A549 (cell line): ENCODE measurements at regions not wholly inside any gene's neighbourhood (a gene's known extent, or its start where the extent isn't known, plus 50 kb on each side); places are given as distances from the start of the nearest gene placed in this dataset.

Source experiments
- ATAC-seq, 2 experiments: fragments of 200-7000 bp in 1 of 2; fragments of >200 bp in 1 of 2; cut with Nextera tagmentation in 1 of 2; cut with Tn5 transposase in 1 of 2; 3 replicates each; pipeline versions ENCODE4 v1.8.0 to v1.9.1; 2018 to 2020; ENCODE audit warnings: mild to moderate bottlenecking in 1 of 2, moderate library complexity in 1 of 2
- CTCF ChIA-PET: fragments of 300-600 bp; sonication (Branson Sonifier 250); formaldehyde crosslinking; extraction: SDS; loops from one replicate; lab custom pipeline; 2021; ENCODE audit warnings: antibody characterized with exemption, inconsistent platforms; lab: Yijun Ruan, JAX
- POLR2A ChIA-PET: fragments of 350-600 bp; formaldehyde crosslinking; extraction: SDS; loops from one replicate; lab custom pipeline; 2021; ENCODE audit warnings: antibody characterized with exemption, inconsistent platforms; lab: Yijun Ruan, JAX
- DNase-seq, 2 experiments: peaks; one replicate each; pipeline versions ENCODE4 v3.0.0 to v3.0.0-alpha.2; 2011 to 2016; ENCODE audit warnings: low read depth in 1 of 2, low spot score in 1 of 2
- FAIRE-seq: peaks from 2 replicates; lab custom pipeline; 2011; peaks lifted over from hg19 to GRCh38; lab: Jason Lieb, UNC
- H3K27ac ChIP-seq, 2 experiments: fragments of >200 bp; sonication (Bioruptor Twin); formaldehyde crosslinking; 3 replicates each; pipeline ENCODE4 v1.5.1; 2016 to 2017
- H3K4me1 ChIP-seq: fragments of >200 bp; sonication (Bioruptor Twin); formaldehyde crosslinking; 3 replicates; pipeline ENCODE4 v1.6.1; 2016
- H3K4me2 ChIP-seq: fragments of >200 bp; sonication (Bioruptor Twin); formaldehyde crosslinking; 3 replicates; pipeline ENCODE4 v1.6.1; 2016
- H3K4me3 ChIP-seq: fragments of >200 bp; sonication (Bioruptor Twin); formaldehyde crosslinking; 3 replicates; pipeline ENCODE4 v1.5.1; 2016
- H3K9me3 ChIP-seq: fragments of >200 bp; sonication (Bioruptor Twin); formaldehyde crosslinking; 3 replicates; pipeline ENCODE4 v1.6.1; 2016
- ATOH8 ChIP-seq: fragments of 250-450 bp; sonication (Bioruptor Pico); IDR thresholded peaks from 2 replicates; pipeline ENCODE4 v1.5.0; 2020; ENCODE audit warnings: low read depth, mild to moderate bottlenecking, moderate library complexity
- BCL3 ChIP-seq: fragments of >200 bp; sonication (Bioruptor Twin); formaldehyde crosslinking; IDR thresholded peaks from 3 replicates; pipeline ENCODE4 v1.6.1; 2016
- CBX8 ChIP-seq: fragments of 200-600 bp; sonication (generic); IDR thresholded peaks from 2 replicates; pipeline ENCODE4 v1.6.1; 2016
- EHF ChIP-seq: fragments of 250-450 bp; sonication (Bioruptor Pico); IDR thresholded peaks from 2 replicates; pipeline ENCODE4 v1.5.0; 2020; ENCODE audit warnings: mild to moderate bottlenecking
- ELK1 ChIP-seq: fragments of 150-350 bp; IDR thresholded peaks from 2 replicates; pipeline ENCODE4 v1.6.1; 2014; ENCODE audit warnings: low read depth, mild to moderate bottlenecking, low read length
- FOSB ChIP-seq: fragments of 250-450 bp; sonication (Bioruptor Pico); IDR thresholded peaks from 2 replicates; pipeline ENCODE4 v1.5.0; 2020; ENCODE audit warnings: mild to moderate bottlenecking, moderate library complexity
- GATA3 ChIP-seq: IDR thresholded peaks from 2 replicates; pipeline ENCODE4 v1.6.1; 2012; ENCODE audit warnings: borderline replicate concordance
- HDAC2 ChIP-seq: fragments of 200-600 bp; sonication (generic); IDR thresholded peaks from 2 replicates; pipeline ENCODE4 v1.6.1; 2016
- HOXB13 ChIP-seq: fragments of 250-450 bp; sonication (Bioruptor Pico); IDR thresholded peaks from 2 replicates; pipeline ENCODE4 v1.5.0; 2020; ENCODE audit warnings: low read depth, mild to moderate bottlenecking, moderate library complexity
- HOXB5 ChIP-seq: fragments of 250-450 bp; sonication (Bioruptor Pico); IDR thresholded peaks from 2 replicates; pipeline ENCODE4 v1.5.0; 2020; ENCODE audit warnings: mild to moderate bottlenecking, moderate library complexity
- MAFK ChIP-seq: fragments of 450-650 bp; IDR thresholded peaks from 2 replicates; pipeline ENCODE4 v1.6.1; 2014; ENCODE audit not compliant: partially characterized antibody
- MAZ ChIP-seq: fragments of 150-350 bp; IDR thresholded peaks from 2 replicates; pipeline ENCODE4 v1.6.1; 2014; ENCODE audit warnings: antibody characterized with exemption, low read depth, low read length, borderline replicate concordance
- MYC ChIP-seq: IDR thresholded peaks from 2 replicates; pipeline ENCODE4 v1.6.1; 2012; ENCODE audit warnings: mild to moderate bottlenecking, inconsistent platforms, low read length, improper control_type of control experiment, borderline replicate concordance
- NFE2L2 ChIP-seq: fragments of 150-350 bp; conservative IDR thresholded peaks from 2 replicates; pipeline ENCODE4 v1.6.1; 2014; ENCODE audit warnings: low read length
- NPAS2 ChIP-seq: fragments of 250-450 bp; sonication (Bioruptor Pico); IDR thresholded peaks from 2 replicates; pipeline ENCODE4 v1.8.0; 2022; ENCODE audit warnings: mild to moderate bottlenecking, moderate library complexity, borderline replicate concordance
- NR3C1 ChIP-seq: fragments of >200 bp; sonication (Bioruptor Twin); formaldehyde crosslinking; IDR thresholded peaks from 3 replicates; pipeline ENCODE4 v1.6.1; 2017
- RARB ChIP-seq: fragments of 250-450 bp; sonication (Bioruptor Pico); IDR thresholded peaks from 2 replicates; pipeline ENCODE4 v1.8.0; 2021; ENCODE audit warnings: mild to moderate bottlenecking, moderate library complexity
- RFX5 ChIP-seq: fragments of 450-650 bp; IDR thresholded peaks from 2 replicates; pipeline ENCODE4 v1.7.1; 2014; ENCODE audit warnings: antibody characterized with exemption, mild to moderate bottlenecking, moderate library complexity
- SREBF2 ChIP-seq: fragments of 450-650 bp; IDR thresholded peaks from 2 replicates; pipeline ENCODE4 v1.6.1; 2014; ENCODE audit warnings: mild to moderate bottlenecking, moderate library complexity
- TP53 ChIP-seq: fragments of 250-450 bp; sonication (Bioruptor Pico); IDR thresholded peaks from 2 replicates; pipeline ENCODE4 v1.5.0; 2021; ENCODE audit warnings: mild to moderate bottlenecking, moderate library complexity
- WGBS: methylation state at CpG from one replicate; pipeline ENCODE4 v1.1.6; 2017; ENCODE audit errors: missing lambda C conversion rate; 5-methylcytosine and 5-hydroxymethylcytosine counted together
- TF ChIP-seq, protein P1 (sequence below): IDR thresholded peaks from 2 replicates; pipeline ENCODE4 v1.6.1; 2012
- TF ChIP-seq, protein P2 (sequence below): fragments of >200 bp; sonication (Bioruptor Twin); formaldehyde crosslinking; IDR thresholded peaks from 2 replicates; pipeline ENCODE4 v1.6.1; 2016

DNA sequence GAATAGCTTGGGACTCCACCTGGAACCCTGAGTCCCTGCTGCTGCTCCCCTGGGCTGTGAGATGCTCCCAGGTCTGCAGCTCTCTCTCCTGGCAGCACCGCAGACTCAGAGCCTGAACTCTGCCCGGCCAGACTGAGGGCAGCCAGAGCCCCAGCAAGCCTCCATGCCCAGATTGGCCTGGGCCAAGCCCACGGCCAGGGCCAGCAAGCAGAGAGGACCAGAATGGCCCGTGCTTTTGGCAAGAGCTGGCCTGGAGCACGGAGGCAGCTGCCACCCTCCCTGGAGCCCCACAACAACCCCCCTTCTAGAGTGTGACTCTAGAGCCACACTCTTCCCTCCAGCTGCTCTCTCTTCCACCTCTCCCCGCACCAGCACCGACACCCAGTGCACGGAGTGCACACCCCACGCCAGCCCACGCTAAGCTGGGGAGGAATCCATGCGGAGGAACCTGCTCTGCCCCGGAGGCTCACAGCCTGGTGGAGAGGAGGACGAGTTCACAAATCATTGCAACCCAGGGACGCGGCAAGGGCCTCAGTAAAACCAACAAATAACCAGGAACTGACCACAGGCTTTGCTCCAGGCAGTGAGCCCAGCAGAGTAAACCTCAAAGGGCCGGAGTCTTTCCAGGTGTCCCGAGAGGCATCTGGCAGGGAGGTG, 110.3 kb downstream of the HMX1 start (continued):
- TF ChIP-seq ELK1, result no peak

- Histone ChIP-seq H3K27ac (no peak overlapping the region), H3K4me3 (no peak overlapping the region), H3K4me2 (no peak overlapping the region), H3K9me3 (no peaks in the 10 kb centered on the region), H3K4me1 (no peaks in the 10 kb centered on the region)
- ChIA-PET CTCF (no interaction called here), POLR2A (no interaction called here)
- 55% methylated on average over 11 of the region's 11 CpGs for WGBS
- no peak for TF ChIP-seq NFE2L2
- TF ChIP-seq HOXB5 (CRISPR knock-in tag), result no peak
- no peak for TF ChIP-seq MAFK
- TF ChIP-seq GATA3, result no peak
- DNase-seq (no peak), ATAC-seq (peak in 1 of 2 experiments; percentile 26; a peak in 2 of 6 replicates), FAIRE-seq (no peak)
These were observed 111.1 kb downstream of the HMX1 start for GRCh38 chr4:8760561-8760960.

GRCh38 chr4:8759987-8760386, 111.7 kb downstream of the HMX1 start:
- CTCF ChIA-PET, result no interaction called here
- Histone ChIP-seq H3K9me3 (no peaks in the 10 kb centered on the region), H3K4me3 (no peak overlapping the region), H3K27ac (no peak overlapping the region), H3K4me2 (peak overlapping the region; percentile 14; the same call in 1 of the 3 replicates), H3K4me1 (no peaks in the 10 kb centered on the region)
- no peak for DNase-seq
- no peak for FAIRE-seq
- TF ChIP-seq RFX5 (no peak), SREBF2 (no peak), NR3C1 (no peak), FOSB (CRISPR knock-in tag) (no peak), CBX8 (no peak), MAZ (no peak)
- TF ChIP-seq, protein P1, sequence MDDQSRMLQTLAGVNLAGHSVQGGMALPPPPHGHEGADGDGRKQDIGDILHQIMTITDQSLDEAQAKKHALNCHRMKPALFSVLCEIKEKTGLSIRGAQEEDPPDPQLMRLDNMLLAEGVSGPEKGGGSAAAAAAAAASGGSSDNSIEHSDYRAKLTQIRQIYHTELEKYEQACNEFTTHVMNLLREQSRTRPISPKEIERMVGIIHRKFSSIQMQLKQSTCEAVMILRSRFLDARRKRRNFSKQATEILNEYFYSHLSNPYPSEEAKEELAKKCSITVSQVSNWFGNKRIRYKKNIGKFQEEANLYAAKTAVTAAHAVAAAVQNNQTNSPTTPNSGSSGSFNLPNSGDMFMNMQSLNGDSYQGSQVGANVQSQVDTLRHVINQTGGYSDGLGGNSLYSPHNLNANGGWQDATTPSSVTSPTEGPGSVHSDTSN, result no peak
- TF ChIP-seq, protein P2, sequence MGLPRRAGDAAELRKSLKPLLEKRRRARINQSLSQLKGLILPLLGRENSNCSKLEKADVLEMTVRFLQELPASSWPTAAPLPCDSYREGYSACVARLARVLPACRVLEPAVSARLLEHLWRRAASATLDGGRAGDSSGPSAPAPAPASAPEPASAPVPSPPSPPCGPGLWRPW, result no peak
- POLR2A ChIA-PET, result no interaction called here
- ATAC-seq, result no peak
- 48% methylated on average over 19 of the region's 19 CpGs for WGBS

- FAIRE-seq (no peak), ATAC-seq (no peak), DNase-seq (no peak)
- Histone ChIP-seq H3K9me3 (no peaks in the 10 kb centered on the region; the same call in 2 of the 3 replicates), H3K27ac (no peak overlapping the region), H3K4me2 (no peak overlapping the region)
- 54% methylated on average over 8 of the region's 8 CpGs for WGBS
- POLR2A ChIA-PET, result no interaction called here
- CTCF ChIA-PET, result no interaction called here
- TF ChIP-seq HOXB13 (no peak), ATOH8 (no peak), CBX8 (no peak), NR3C1 (no peak), EHF (CRISPR knock-in tag) (no peak), NPAS2 (CRISPR knock-in tag) (no peak), RARB (CRISPR knock-in tag) (no peak), MAFK (no peak), MYC (no peak), MAZ (no peak), HDAC2 (no peak), BCL3 (no peak), GATA3 (no peak), SREBF2 (no peak), TP53 (CRISPR knock-in tag) (no peak)
- TF ChIP-seq, protein P1, result no peak
- TF ChIP-seq, protein P2, result no peak
- TF ChIP-seq, all 56 proteins: peak for 0
- Histone ChIP-seq H3K4me1 (no peaks in the 10 kb centered on the region), H3K4me3 (no peak overlapping the region)
These were observed 114.8 kb downstream of the HMX1 start for GRCh38 chr4:8756816-8757215.
